GM21526 (cell line): ENCODE measurements at regions not wholly inside any gene's neighbourhood (a gene's known extent, or its start where the extent isn't known, plus 50 kb on each side); places are given as distances from the start of the nearest gene placed in this dataset.

Source experiments
- ATAC-seq: cut with Tn5 transposase; IDR thresholded peaks from one replicate; pipeline ENCODE4 v1.9.1; 2021; ENCODE audit warnings: moderate library complexity; ENCODE audit not compliant: unreplicated experiment, low FRiP score

- ATAC-seq = no peak
Measured at GRCh38 chr1:4110888-4111287, 210.8 kb upstream of the C1orf174 start.

DNA sequence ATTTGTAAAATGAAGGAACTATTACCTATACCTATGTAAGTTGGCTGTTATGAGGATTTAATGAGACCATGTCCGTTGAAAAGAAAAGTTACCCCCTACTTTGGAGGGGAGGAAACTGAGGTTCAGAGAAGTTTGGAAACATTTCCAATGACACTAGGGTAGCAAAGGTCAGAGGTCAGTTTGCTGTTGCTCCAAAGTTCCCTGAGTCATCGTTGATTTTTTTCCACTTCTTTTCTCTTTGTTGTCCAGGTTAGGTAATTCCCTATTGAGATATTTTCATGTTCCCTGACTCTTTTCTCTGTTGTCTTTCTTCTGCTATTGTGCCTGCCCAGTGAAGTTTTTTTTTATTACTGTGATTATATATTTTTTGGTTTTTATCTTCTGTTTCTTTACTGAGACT is 213.8 kb upstream of the C1orf174 start:
- ATAC-seq = no peak

DNA sequence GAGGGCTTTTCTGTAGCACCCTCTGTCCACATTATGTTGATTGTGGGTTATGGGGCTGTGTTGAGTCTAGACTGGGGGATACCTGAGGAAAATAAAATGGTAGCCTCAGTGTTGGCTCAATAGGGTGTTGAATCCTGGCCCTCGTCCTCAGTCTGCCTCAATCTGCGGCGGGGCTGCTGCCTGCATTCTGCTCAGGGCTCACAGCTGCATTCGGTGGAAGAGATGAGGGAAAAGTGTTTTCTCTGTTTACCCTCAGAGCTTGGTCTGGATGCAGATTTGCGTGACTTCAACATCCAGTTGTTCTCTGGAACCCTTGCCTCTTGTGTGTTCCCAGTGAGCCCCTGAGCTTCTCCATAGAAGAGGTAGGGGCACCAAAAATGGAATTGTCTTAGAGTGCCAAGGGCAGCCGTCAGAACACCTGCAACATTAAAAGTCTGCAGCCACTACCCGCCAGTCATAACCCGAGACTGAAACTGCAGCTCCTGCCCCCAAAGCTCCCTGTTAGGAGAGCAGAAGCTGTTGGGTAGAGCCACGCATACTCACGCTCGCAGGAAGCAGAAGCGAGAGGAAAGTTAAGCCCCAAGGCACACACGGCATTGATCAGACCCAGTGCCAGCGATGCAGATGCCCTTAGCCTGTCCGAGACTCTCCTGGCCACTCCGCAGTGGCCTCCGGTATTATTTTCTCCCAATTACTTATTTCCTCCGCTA is 215.3 kb upstream of the C1orf174 start:
- no peak for ATAC-seq

DNA sequence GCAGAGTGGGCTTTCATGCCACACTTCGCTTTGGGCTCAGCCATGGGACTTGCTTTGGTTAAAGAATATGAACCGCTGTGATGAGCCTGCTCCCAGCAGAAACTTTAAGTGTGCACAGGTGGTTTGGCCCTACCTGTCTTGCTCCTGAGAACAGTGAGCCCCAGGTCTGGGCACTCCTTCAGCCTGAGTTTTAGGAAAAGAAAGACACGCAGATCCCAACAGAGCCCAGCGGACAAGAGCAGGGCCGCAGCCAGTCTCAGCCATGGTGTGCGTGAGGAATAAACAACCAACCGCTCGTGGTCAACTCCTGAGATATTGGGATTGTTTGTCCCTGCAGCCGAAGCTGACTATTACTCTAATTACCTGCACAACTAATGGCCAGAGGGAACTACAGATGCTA is 217.1 kb upstream of the C1orf174 start:
- ATAC-seq = no peak

- ATAC-seq = no peak
Measured at GRCh38 chr1:4118746-4119515, 218.9 kb upstream of the C1orf174 start.

DNA sequence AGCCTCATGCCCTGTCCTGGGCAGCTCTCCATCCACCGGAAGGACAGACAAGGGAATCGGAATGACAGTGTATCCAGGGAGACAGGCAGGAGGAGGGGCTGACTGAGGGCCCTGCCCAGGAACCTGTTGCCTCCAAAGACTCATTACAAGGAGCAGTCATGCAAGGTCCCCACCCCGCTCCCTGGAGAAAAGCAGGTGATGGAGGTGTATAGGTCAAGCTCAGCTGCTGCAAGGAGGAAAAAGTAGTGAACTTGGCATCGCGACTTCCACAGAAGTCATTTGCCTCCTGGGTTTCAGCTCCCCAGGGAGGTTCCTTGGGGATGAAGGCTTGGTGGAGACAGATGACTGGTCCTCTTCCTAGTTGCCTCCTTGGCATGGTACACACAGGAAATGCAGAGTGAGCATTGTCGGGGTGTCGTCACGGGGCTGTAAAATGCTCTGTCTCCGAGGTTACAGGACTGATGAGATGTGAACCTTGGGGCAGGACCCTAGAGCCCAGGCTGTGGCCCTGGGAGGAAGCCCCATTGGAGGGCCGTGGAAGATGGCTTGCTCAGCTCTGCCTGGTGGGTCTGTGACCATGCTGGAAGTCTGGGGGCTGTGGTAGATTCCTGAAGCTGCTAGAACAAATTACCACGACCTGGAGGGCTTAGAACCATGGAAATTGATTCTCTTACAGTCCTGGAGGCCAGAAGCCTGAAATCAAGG is 219.6 kb upstream of the C1orf174 start:
- no peak for ATAC-seq

DNA sequence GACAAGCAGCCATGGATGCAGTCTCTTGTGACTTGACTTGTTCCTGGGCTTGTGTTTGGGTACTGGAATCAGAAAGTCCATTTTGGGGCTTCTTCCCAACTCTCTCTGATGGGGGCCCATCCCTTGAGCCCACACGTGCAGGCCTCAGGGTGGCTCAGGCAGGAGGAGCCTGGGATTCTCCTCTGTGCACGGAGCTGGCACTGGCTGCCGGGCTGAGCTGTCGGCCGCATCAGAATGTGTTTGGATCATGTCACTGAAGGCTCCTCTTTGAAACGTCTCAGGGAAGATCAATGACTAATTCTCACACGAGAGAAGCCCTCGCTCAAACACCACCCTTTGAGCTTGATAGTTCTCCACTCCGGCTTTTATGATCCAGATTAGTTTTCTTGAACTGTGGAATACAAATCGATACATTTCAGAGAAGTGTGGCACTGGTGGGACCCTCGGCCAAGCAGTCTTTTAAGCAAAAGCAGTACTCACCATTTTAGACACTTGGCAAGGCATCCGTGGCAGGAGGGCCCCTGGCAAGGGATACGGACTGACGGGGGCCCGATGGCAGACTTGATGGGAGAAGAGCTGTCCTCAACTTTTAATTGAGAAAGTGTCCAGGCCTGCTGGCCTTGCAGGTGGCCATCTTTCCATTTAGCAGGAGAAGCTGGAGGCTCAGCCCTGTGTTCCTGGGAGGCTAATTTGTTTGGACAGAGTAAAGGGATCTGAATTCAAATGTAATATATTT is 220.7 kb upstream of the C1orf174 start:
- no peak for ATAC-seq

DNA sequence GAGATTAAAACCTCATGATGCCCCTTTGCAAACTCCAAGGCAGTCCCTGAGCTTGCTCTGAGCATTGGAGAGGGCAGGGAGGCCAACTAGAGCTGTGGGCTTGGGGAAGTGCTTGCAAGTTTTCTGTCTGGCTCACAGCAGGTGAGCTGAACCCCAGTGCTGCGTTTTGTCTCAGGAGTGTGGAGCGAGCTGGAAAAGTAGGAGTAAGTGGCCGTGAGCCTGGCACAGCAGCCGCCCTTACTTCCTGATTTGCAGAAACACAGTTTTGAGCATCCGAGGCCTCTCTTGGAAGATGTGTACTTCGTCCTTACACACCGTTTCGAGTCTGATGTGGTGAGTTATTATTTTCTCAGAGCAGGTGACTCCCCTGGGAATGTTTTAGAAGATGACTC is 221.2 kb upstream of the C1orf174 start:
- ATAC-seq = no peak

DNA sequence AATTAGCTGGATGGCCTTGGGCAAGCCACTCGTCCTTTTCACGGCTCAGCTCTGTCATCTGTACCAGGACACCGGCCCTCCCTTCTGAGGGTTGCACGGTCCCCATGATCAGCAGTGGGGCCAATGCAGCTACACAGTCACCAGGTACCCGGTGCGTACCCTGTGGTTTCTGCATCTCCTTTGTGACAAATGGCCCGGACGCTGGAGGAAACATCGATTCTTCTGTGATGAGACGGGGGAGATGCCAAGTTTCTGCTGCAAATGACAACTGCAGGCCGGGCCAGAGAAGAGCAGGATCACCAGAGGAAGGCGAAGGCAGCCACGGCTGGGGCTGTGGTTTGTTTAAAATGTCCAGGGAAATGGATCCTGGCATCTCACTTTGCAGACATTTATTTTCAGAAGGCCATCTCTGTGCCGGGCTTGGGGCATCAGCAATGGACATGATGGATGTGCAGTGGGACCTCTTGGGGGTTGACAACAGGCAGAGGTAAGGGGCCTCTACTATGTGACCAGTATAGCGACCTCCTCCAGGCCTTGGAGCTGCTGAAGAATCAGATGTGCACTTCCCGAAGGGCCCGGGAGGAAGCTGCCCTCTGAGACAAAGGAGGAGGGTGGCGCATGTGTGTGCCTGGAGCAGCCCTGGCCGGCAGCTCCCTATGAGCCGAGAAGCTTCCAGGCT is 221.9 kb upstream of the C1orf174 start:
- no peak for ATAC-seq

DNA sequence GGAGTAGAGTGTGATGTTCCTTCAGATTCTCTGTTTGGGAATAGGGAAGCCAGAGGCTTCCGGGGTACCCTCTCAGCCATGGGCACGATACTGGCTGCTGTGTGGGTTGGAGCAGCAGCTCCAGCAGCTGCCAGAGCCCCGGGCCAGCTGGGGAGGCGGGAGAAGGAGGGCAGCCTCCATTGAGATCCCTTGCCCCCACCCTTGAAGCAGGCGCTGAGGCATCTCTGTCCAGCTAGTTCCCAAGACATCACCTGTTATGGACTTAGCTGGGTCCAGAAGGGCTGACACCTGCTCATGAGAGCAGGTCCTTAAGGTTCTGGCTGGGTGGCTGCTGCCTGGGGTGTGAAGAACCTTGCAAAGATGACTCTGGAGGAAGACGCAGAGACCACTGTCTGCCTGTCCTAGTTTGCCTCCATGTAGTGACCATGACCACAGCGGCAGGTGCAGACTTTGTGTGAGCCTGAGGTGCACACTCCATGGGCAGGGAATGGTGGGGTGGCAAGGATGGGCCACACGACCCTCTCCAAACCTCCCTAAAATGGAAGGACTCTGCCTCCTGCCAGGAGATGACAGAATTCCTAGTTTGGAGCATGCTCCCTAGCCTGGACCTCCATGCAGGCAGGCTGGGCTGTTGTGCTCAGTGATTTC is 222.6 kb upstream of the C1orf174 start:
- no peak for ATAC-seq

DNA sequence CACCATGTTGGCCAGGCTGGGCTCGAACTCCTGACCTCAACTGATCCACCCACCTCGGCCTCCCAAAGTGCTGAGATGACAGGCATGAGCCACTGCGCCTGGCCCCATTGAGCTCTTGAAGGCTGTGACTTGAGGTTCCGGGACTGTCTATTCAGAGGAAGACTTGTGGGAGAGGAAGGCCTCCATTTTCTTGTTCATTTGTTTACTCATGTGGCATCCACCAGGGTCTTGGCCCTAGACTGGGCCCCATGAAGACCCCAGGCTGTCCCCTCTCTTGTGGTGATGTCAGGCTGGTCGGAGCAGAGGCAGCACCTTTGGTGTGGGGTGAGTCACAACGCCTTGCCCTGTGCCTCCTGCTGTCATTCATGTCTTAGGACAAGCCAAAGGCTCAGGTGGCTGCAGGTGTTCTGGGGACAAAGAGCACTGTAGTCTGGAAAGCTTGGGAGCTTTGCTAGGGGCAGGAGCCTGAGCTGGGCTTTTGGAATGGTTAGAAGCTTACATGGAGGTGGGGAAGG is 224.6 kb upstream of the C1orf174 start:
- no peak for ATAC-seq

DNA sequence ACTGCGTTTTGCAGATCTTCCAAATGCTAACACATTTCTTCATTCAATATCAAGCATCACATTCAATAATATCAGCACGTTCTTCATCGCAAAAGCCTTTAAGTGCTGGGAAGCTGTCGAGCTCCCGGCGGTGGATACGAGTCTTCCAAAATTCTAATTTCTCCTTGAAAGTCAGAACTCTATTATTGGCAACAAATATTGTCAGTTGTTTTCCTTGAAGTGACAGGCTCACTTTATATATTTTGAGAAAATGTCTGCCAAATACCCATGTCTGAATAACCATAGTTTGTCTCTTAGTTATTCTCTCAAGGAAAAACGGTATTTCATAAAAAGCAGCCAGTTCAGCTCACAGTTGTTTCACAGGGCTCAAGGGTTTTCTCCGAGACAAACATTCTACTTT is 226.2 kb upstream of the C1orf174 start:
- ATAC-seq = no peak

GRCh38 chr1:4126731-4127591 is 226.9 kb upstream of the C1orf174 start:
- ATAC-seq = no peak

- ATAC-seq = no peak
Measured at GRCh38 chr1:4127592-4128140, 227.6 kb upstream of the C1orf174 start.

DNA sequence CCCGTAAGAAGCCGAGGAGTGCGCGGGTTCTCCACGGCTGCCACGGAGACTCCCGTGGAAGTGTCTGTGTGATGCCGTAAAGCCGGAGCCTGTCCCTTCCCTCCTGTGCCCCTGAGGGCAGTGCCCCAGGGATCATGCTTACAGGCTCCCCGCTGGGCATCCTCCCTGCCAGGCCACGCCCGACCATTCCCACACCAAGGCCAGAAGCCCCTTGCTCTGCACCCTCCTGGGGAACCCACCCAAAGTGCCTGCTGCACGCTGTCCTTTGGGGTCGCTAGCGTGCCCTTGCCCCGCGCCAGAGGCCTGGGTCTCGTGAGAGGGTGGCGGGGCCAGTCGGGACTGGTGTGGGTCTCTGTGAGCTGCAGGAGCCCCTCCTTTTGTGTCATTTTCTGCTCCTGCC is 228.5 kb upstream of the C1orf174 start:
- ATAC-seq = no peak

DNA sequence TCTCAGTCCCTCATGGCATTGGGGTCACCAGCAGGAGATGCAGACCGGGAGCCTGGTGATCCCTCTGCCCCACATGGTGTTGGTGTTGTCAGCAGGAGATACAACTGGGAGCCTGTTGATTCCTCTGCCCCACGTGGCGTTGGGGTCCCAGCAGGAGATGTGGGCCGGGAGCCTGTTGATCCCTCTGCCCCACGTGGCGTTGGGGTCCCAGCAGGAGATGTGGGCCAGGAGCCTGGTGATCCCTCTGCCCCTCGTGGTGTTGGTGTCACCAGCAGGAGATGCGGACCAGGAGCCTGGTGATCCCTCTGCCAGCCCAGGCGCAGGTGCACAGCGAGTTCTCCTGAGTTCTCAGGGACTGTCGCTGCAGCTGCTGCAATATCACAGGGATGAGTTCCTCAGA is 229.6 kb upstream of the C1orf174 start:
- ATAC-seq = no peak

- no peak for ATAC-seq
Measured at GRCh38 chr1:4130096-4130495, 230.0 kb upstream of the C1orf174 start.

- ATAC-seq = no peak
Measured at GRCh38 chr1:4131734-4132133, 231.7 kb upstream of the C1orf174 start.
